HepG2 (cell line): ENCODE measurements at regions not wholly inside any gene's neighbourhood (a gene's known extent, or its start where the extent isn't known, plus 50 kb on each side); places are given as distances from the start of the nearest gene placed in this dataset.

Experiments used
- ATAC-seq: fragments of 200-7000 bp; cut with Tn5 transposase; 3 replicates; pipeline ENCODE4 v1.9.1; 2020; ENCODE audit warnings: mild to moderate bottlenecking, moderate library complexity
- BruUV-seq: library from RNA; stranded (reverse); fragments of 400-500 nt; replicated peaks from 2 replicates; lab custom pipeline; 2021; lab: Mats Ljungman, UMichigan
- CTCF ChIA-PET: fragments of 300-600 bp; formaldehyde crosslinking; extraction: SDS; loops from one replicate; lab custom pipeline; 2021; ENCODE audit warnings: low total read pairs, inconsistent platforms, low intra/inter-chr PET ratio; lab: Yijun Ruan, JAX
- POLR2A ChIA-PET: fragments of 350-600 bp; sonication (Branson Sonifier 250); formaldehyde crosslinking; loops from one replicate; lab custom pipeline; 2020; ENCODE audit warnings: antibody characterized with exemption, inconsistent platforms; lab: Yijun Ruan, JAX
- DNase-seq: peaks from one replicate; pipeline ENCODE4 v3.0.0-alpha.2; 2015; ENCODE audit warnings: low spot score
- FAIRE-seq: peaks from 3 replicates; lab custom pipeline; 2011; peaks lifted over from hg19 to GRCh38; lab: Jason Lieb, UNC
- H2AFZ ChIP-seq: one replicate; pipeline ENCODE4 v1.6.1; 2011; ENCODE audit warnings: low read length, inconsistent platforms
- H3K27ac ChIP-seq: fragments of 300-600 bp; 3 replicates; pipeline ENCODE4 v1.8.0; 2011; ENCODE audit warnings: mixed run types, mild to moderate bottlenecking, mixed read lengths, low read length, inconsistent platforms; ENCODE audit not compliant: insufficient read depth; ENCODE audit errors: extremely low read length
- H3K27me3 ChIP-seq, 2 experiments: fragments of 200-600 bp in 1 of 2; 2 replicates in 1 of 2; 3 replicates in 1 of 2; pipeline versions ENCODE4 v1.6.0 to v1.8.0; 2011; ENCODE audit warnings: low read length in 2 of 2, mild to moderate bottlenecking in 2 of 2, moderate library complexity in 2 of 2, inconsistent platforms in 1 of 2; ENCODE audit not compliant: insufficient read depth in 2 of 2, control insufficient read depth in 1 of 2
- H3K36me3 ChIP-seq, 2 experiments: fragments of 200-600 bp in 1 of 2; replicated peaks in 1 of 2; 2 replicates in 1 of 2; 3 replicates in 1 of 2; pipeline versions ENCODE4 v1.5.1 to v1.8.0; 2011; ENCODE audit warnings: low read length in 2 of 2, inconsistent platforms in 1 of 2; ENCODE audit not compliant: insufficient read depth in 2 of 2, control insufficient read depth in 1 of 2
- H3K4me1 ChIP-seq: 2 replicates; pipeline ENCODE4 v1.5.1; 2012; ENCODE audit warnings: low read length, inconsistent platforms; ENCODE audit not compliant: insufficient read depth
- H3K4me2 ChIP-seq: 2 replicates; pipeline ENCODE4 v1.6.0; 2011; ENCODE audit warnings: low read depth, low read length, inconsistent platforms
- H3K4me3 ChIP-seq, 3 experiments: fragments of 200-600 bp in 1 of 3; sonication (generic), shearing (Covaris generic) in 1 of 3; replicated peaks in 1 of 3; 2 replicates each; pipeline ENCODE4 v1.5.1; 2011 to 2016; ENCODE audit warnings: low read length in 3 of 3, inconsistent platforms in 2 of 3, low read depth in 2 of 3, mild to moderate bottlenecking in 2 of 3, control low read depth in 1 of 3, mixed read lengths in 1 of 3; ENCODE audit not compliant: insufficient read depth in 1 of 3
- H3K79me2 ChIP-seq: one replicate; pipeline ENCODE4 v1.6.1; 2011; ENCODE audit warnings: low read length, inconsistent platforms; ENCODE audit not compliant: insufficient read depth
- H3K9ac ChIP-seq: 2 replicates; pipeline ENCODE4 v1.6.0; 2011; ENCODE audit warnings: mild to moderate bottlenecking, low read depth, low read length, inconsistent platforms; ENCODE audit not compliant: insufficient read depth
- H3K9me3 ChIP-seq: 2 replicates; pipeline ENCODE4 v1.5.1; 2012; ENCODE audit warnings: mild to moderate bottlenecking, low read length
- H4K20me1 ChIP-seq: 2 replicates; pipeline ENCODE4 v1.6.0; 2011; ENCODE audit warnings: inconsistent platforms, mild to moderate bottlenecking, low read length, moderate library complexity; ENCODE audit not compliant: insufficient read depth
- KAT2B ChIP-seq: fragments of 150-350 bp; IDR thresholded peaks from 2 replicates; pipeline ENCODE4 v1.6.1; 2014; ENCODE audit warnings: low read depth, low read length, borderline replicate concordance
- ZNF281 ChIP-seq: sonication (generic); formaldehyde crosslinking; IDR thresholded peaks from 2 replicates; pipeline ENCODE4 v1.4.0; 2020; ENCODE audit warnings: missing genetic modification reagents, borderline replicate concordance
- ZNF3 ChIP-seq: IDR thresholded peaks from 2 replicates; pipeline ENCODE4 v1.7.0; 2017; ENCODE audit warnings: inconsistent platforms
- ZNF512B ChIP-seq: sonication (generic); formaldehyde crosslinking; IDR thresholded peaks from 2 replicates; pipeline ENCODE4 v1.5.1; 2020; ENCODE audit warnings: missing genetic modification reagents, mild to moderate bottlenecking, borderline replicate concordance
- ZNF841 ChIP-seq: sonication (generic); formaldehyde crosslinking; IDR thresholded peaks from 2 replicates; pipeline ENCODE4 v1.8.1; 2023; ENCODE audit warnings: missing genetic modification reagents, borderline replicate concordance
- WGBS: methylation state at CpG from one replicate; pipeline ENCODE4 v1.1.6; 2017; ENCODE audit warnings: low lambda C conversion rate; 5-methylcytosine and 5-hydroxymethylcytosine counted together
- in situ Hi-C: cut with HindIII; loops from 2 replicates; pipeline ENCODE4 v1.10.0; 2017; ENCODE audit warnings: low pct_unique_long_range_greater_than_20kb; ENCODE audit not compliant: extremely low pct_ligation_motif_present
- intact Hi-C: fragments of 100-400 bp; cut with micrococcal nuclease; formaldehyde crosslinking; loops from one replicate; pipeline ENCODE4 v1.10.0; 2022; ENCODE audit not compliant: unreplicated experiment

GRCh38 chr13:73781384-73781783, 352.8 kb downstream of the KLF12 start:
- Histone ChIP-seq H3K27ac (no peak overlapping the region), H2AFZ (no peak overlapping the region), H3K4me3 (no peak overlapping the region), H3K79me2 (no peaks in the 10 kb centered on the region), H3K36me3 (no peaks in the 10 kb centered on the region), H3K9me3 (no peaks in the 10 kb centered on the region), H3K4me2 (no peak overlapping the region), H3K9ac (no peak overlapping the region), H3K4me1 (peaks cover 41% of the 10 kb centered on the region), H4K20me1 (no peaks in the 10 kb centered on the region), H3K27me3 (no peaks in the 10 kb centered on the region)
- no peak for ATAC-seq
- no peak for FAIRE-seq
- POLR2A ChIA-PET: no interaction called here
- CTCF ChIA-PET: interaction anchor here (0.6 kb wide), 1 partner anchor 1138 kb away, joined by 3 read pairs; no protein-coding TSS in a partner anchor
- DNase-seq: no peak
- BruUV-seq: no TSS peak
- intact Hi-C loops (no loop called here), in situ Hi-C loops (no loop called here)
- TF ChIP-seq ZNF281 (no peak), KAT2B (no peak), ZNF841 (no peak), ZNF3 (no peak)

- H3K4me2 ChIP-seq: no peak overlapping the region
- no peak for DNase-seq
- intact Hi-C loops: no loop called here
- no peak overlapping the region for H2AFZ ChIP-seq
- H3K9ac ChIP-seq: no peak overlapping the region
- no peaks in the 10 kb centered on the region for H3K36me3 ChIP-seq
- no peak for ATAC-seq
- no peak overlapping the region for H3K4me3 ChIP-seq
- CTCF ChIA-PET: no interaction called here
- H4K20me1 ChIP-seq: no peaks in the 10 kb centered on the region
- H3K4me1 ChIP-seq: peaks cover 41% of the 10 kb centered on the region
- 100% methylated on average over 1 of the region's 1 CpG for WGBS
- in situ Hi-C loops: no loop called here
- TF ChIP-seq ZNF512B (CRISPR knock-in tag): no peak
- TF ChIP-seq, all 625 proteins: peak for 0
- no TSS peak for BruUV-seq
- no peak for FAIRE-seq
- Histone ChIP-seq H3K9me3 (no peaks in the 10 kb centered on the region), H3K27ac (no peak overlapping the region), H3K79me2 (no peaks in the 10 kb centered on the region), H3K27me3 (no peaks in the 10 kb centered on the region)
- POLR2A ChIA-PET: interaction anchor here (2.7 kb wide), 1 partner anchor 13 kb away, joined by 38 read pairs; no protein-coding TSS in a partner anchor
Measured at GRCh38 chr13:73779881-73780280, 354.3 kb downstream of the KLF12 start.
